Endothelial cell of umbilical vein (primary cell): ENCODE measurements at regions not wholly inside any gene's neighbourhood (a gene's known extent, or its start where the extent isn't known, plus 50 kb on each side); places are given as distances from the start of the nearest gene placed in this dataset.

Source experiments
- BruUV-seq: library from RNA; stranded (reverse); fragments of 400-500 nt; replicated peaks from 2 replicates; lab custom pipeline; 2021; lab: Mats Ljungman, UMichigan
- CTCF ChIA-PET: fragments of 300-600, 350-600 bp; sonication (Branson Sonifier 250); formaldehyde crosslinking; loops from one replicate; lab custom pipeline; 2021; ENCODE audit warnings: antibody characterized with exemption, inconsistent platforms; lab: Charles Lee
- POLR2A ChIA-PET: fragments of 300-600, 350-600 bp; sonication (Branson Sonifier 250); formaldehyde crosslinking; loops from one replicate; lab custom pipeline; 2021; ENCODE audit warnings: antibody characterized with exemption, inconsistent platforms; lab: Charles Lee
- DNase-seq: peaks from one replicate; pipeline ENCODE4 v3.0.0-alpha.2; 2011; ENCODE audit warnings: low read depth, low spot score
- FAIRE-seq: peaks from 2 replicates; lab custom pipeline; 2011; peaks lifted over from hg19 to GRCh38; lab: Jason Lieb, UNC
- H2AFZ ChIP-seq: 2 replicates; pipeline ENCODE4 v1.6.0; 2012; ENCODE audit warnings: low read depth, low read length, control low read depth, inconsistent platforms
- H3K27ac ChIP-seq: 2 replicates; pipeline ENCODE4 v1.5.1; 2011; ENCODE audit warnings: low read depth, mild to moderate bottlenecking, control low read depth, low read length, moderate library complexity; ENCODE audit not compliant: insufficient read depth
- H3K27me3 ChIP-seq, 2 experiments: 2 replicates each; pipeline versions ENCODE4 v1.6.0 to v1.6.1; 2011; ENCODE audit warnings: low read length in 2 of 2, mixed read lengths in 1 of 2; ENCODE audit not compliant: control insufficient read depth in 2 of 2, insufficient read depth in 2 of 2
- H3K36me3 ChIP-seq, 2 experiments: 2 replicates in 1 of 2; 3 replicates in 1 of 2; pipeline ENCODE4 v1.5.1; 2011; ENCODE audit warnings: low read length in 2 of 2, mild to moderate bottlenecking in 1 of 2, moderate library complexity in 1 of 2; ENCODE audit not compliant: control insufficient read depth in 2 of 2, insufficient read depth in 2 of 2; ENCODE audit errors: extremely low read depth in 1 of 2
- H3K4me1 ChIP-seq: 3 replicates; pipeline ENCODE4 v1.5.1; 2011; ENCODE audit warnings: mild to moderate bottlenecking, low read length; ENCODE audit not compliant: control insufficient read depth, insufficient read depth; ENCODE audit errors: extremely low read depth
- H3K4me2 ChIP-seq: 2 replicates; pipeline ENCODE4 v1.6.1; 2011; ENCODE audit warnings: low read length, control low read depth, mixed read lengths; ENCODE audit not compliant: insufficient read depth
- H3K4me3 ChIP-seq, 3 experiments: fragments of 200-600 bp in 1 of 3; sonication (generic), shearing (Covaris generic) in 1 of 3; replicated peaks in 1 of 3; 2 replicates each; pipeline ENCODE4 v1.5.1; 2011 to 2016; ENCODE audit warnings: control low read depth in 3 of 3, low read length in 3 of 3, mild to moderate bottlenecking in 2 of 3, inconsistent platforms in 1 of 3, low read depth in 1 of 3, moderate library complexity in 1 of 3; ENCODE audit not compliant: insufficient read depth in 1 of 3
- H3K79me2 ChIP-seq: 2 replicates; pipeline ENCODE4 v1.6.0; 2012; ENCODE audit warnings: low read length, inconsistent platforms; ENCODE audit not compliant: control insufficient read depth, insufficient read depth
- H3K9ac ChIP-seq: replicated peaks from 2 replicates; pipeline ENCODE3; 2011; ENCODE audit warnings: low read length, control low read depth; ENCODE audit not compliant: insufficient read depth; ENCODE audit errors: extremely low read depth
- H3K9me1 ChIP-seq: replicated peaks from 3 replicates; pipeline ENCODE4 v1.6.0; 2011; ENCODE audit warnings: mild to moderate bottlenecking, low read length; ENCODE audit not compliant: control insufficient read depth, insufficient read depth; ENCODE audit errors: extremely low read depth
- H3K9me3 ChIP-seq: replicated peaks from 2 replicates; pipeline ENCODE4 v1.5.1; 2012; ENCODE audit warnings: low read length, inconsistent platforms; ENCODE audit not compliant: control insufficient read depth, insufficient read depth
- H4K20me1 ChIP-seq: replicated peaks from 2 replicates; pipeline ENCODE3; 2011; ENCODE audit warnings: mild to moderate bottlenecking, low read length; ENCODE audit not compliant: control insufficient read depth, insufficient read depth; ENCODE audit errors: extremely low read depth
- CTCF ChIP-seq, 2 donors: IDR thresholded peaks; 1 replicate in 1 of 2; 2 replicates in 1 of 2; pipeline ENCODE4 v1.5.1; 2011; ENCODE audit warnings: low read length in 2 of 2, mild to moderate bottlenecking in 2 of 2, moderate library complexity in 2 of 2, control low read depth in 1 of 2, inconsistent platforms in 1 of 2, low read depth in 1 of 2; ENCODE audit not compliant: insufficient read depth in 1 of 2; ENCODE audit errors: extremely low read depth in 1 of 2
- EZH2 ChIP-seq: IDR thresholded peaks from 2 replicates; pipeline ENCODE4 v1.6.1; 2012; ENCODE audit warnings: borderline replicate concordance, low read depth, mild to moderate bottlenecking, moderate library complexity, low read length, inconsistent platforms; ENCODE audit not compliant: severe bottlenecking
- FOS ChIP-seq: IDR thresholded peaks from 2 replicates; pipeline ENCODE4 v1.6.1; 2011; ENCODE audit warnings: mild to moderate bottlenecking, low read length, moderate library complexity, borderline replicate concordance; ENCODE audit not compliant: insufficient read depth
- GATA2 ChIP-seq: IDR thresholded peaks from 2 replicates; pipeline ENCODE4 v1.7.0; 2011; ENCODE audit warnings: low read depth, mild to moderate bottlenecking, moderate library complexity, mixed read lengths, low read length; ENCODE audit not compliant: insufficient read length, insufficient read depth
- JUN ChIP-seq: IDR thresholded peaks from 2 replicates; pipeline ENCODE4 v1.6.1; 2011; ENCODE audit warnings: borderline replicate concordance, low read depth; ENCODE audit not compliant: insufficient read length, insufficient read depth
- MAX ChIP-seq: IDR thresholded peaks from 2 replicates; pipeline ENCODE4 v1.6.1; 2011; ENCODE audit not compliant: insufficient read depth, insufficient read length
- MYC ChIP-seq: IDR thresholded peaks from one replicate; pipeline ENCODE4 v1.6.1; 2011; ENCODE audit warnings: mild to moderate bottlenecking, low read depth, low read length
- POLR2A ChIP-seq: IDR thresholded peaks from 2 replicates; pipeline ENCODE4 v1.6.1; 2012; ENCODE audit warnings: low read depth, mild to moderate bottlenecking, control low read depth, low read length
- POLR2AphosphoS5 ChIP-seq: IDR thresholded peaks from 2 replicates; pipeline ENCODE4 v1.6.1; 2012; ENCODE audit warnings: low read depth, mild to moderate bottlenecking, control low read depth, low read length, moderate library complexity; ENCODE audit not compliant: insufficient read depth
- dilution Hi-C: fragments of 300-500 bp; cut with MboI; formaldehyde crosslinking; loops from one replicate; pipeline ENCODE4 v1.15.0; 2019; ENCODE audit warnings: low sequenced_read_pairs; ENCODE audit not compliant: extremely low pct_ligation_motif_present
- intact Hi-C: fragments of 100-400 bp; cut with micrococcal nuclease; formaldehyde crosslinking; loops from one replicate; pipeline ENCODE4 v1.10.0; 2022

GRCh38 chr3:41030220-41030619 lies 169.1 kb upstream of the CTNNB1 start:
- DNase-seq (no peak), FAIRE-seq (no peak)
- Histone ChIP-seq H3K4me3 (no peak overlapping the region), H3K9ac (no peak overlapping the region), H3K27me3 (peaks cover 0 to 3% of the 10 kb centered on the region in 2 experiments), H3K9me1 (no peaks in the 10 kb centered on the region), H3K79me2 (no peaks in the 10 kb centered on the region), H3K4me1 (no peaks in the 10 kb centered on the region), H3K27ac (no peak overlapping the region), H3K9me3 (no peaks in the 10 kb centered on the region), H3K4me2 (no peak overlapping the region), H3K36me3 (no peaks in the 10 kb centered on the region), H2AFZ (no peak overlapping the region), H4K20me1 (no peaks in the 10 kb centered on the region)
- no TSS peak for BruUV-seq
- TF ChIP-seq EZH2 (no peak), MAX (no peak), CTCF (IDR thresholded peaks at IDR 0.05; ENCODE audit: extremely low read depth in 1 of 2, insufficient read depth in 1 of 2, low read depth in 1 of 2, low read length in 2 of 2) (no peak), POLR2AphosphoS5 (no peak), MYC (no peak), GATA2 (no peak), FOS (no peak), POLR2A (no peak), JUN (no peak)
- POLR2A ChIA-PET: no interaction called here
- CTCF ChIA-PET: no interaction called here
- dilution Hi-C loops (no loop called here), intact Hi-C loops (no loop called here)
